ENCODE measurements at regions not wholly inside any gene's neighbourhood (a gene's known extent, or its start where the extent isn't known, plus 50 kb on each side); places are given as distances from the start of the nearest gene placed in this dataset.
A peak's percentile ranks its signal among the peaks of the same experiment; 100 is the strongest.

DNA sequence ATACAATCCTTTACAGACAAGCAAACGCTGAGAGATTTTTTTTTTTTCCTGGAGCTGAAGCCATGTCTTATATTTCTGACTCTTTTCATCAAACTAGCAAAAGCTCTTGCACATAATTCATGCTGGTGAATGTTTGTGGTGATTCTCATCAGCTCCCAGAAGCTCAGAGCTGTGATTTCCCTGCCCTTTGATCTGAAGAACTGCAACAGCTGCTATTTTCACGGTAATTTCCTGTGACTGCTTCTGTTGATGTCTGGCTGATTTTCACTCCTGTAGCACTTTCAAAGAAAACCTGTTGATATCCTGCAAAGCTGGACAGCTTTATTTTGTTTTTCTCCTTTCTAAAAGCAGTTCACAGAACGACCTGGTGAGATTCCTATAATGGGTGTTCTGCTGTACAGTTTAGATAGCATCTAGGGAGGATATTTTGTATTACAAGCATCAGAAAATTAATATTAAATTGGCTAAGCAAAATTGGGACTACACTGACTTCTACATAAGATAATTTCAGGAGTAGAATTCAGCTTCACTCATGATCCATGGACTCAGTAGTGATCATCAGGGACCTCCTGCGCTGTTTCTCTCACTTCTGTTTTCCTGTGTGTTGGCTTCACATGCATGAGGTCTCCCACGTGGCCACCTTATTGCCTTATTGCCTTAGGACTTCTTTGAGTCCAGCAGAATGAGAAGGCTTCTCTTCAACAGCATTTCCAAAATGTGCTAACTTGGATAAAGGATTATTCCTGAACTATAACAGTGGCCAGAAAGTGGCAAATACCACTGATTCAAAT is 1111.6 kb upstream of the SORCS1 start:
- Histone ChIP-seq H3K36me3 (ENCODE audit: control insufficient read depth in 2 of 2, insufficient read depth in 2 of 2, low read length in 1 of 2) (no peaks in the 10 kb centered on the region), H3K4me3 (ENCODE audit: low read length in 2 of 2) (no peak overlapping the region), H3K27ac (ENCODE audit: low read depth in 1 of 2, low read length in 1 of 2) (no peak overlapping the region), H3K4me1 (ENCODE audit: control insufficient read depth in 2 of 2, insufficient read depth in 2 of 2, low read length in 2 of 2) (no peaks in the 10 kb centered on the region), H3K27me3 (ENCODE audit: control insufficient read depth in 2 of 2, insufficient read depth in 1 of 2, low read length in 1 of 2) (no peaks in the 10 kb centered on the region), H3K9me3 (ENCODE audit: control insufficient read depth in 2 of 2, insufficient read depth in 1 of 2, low read length in 1 of 2) (no peaks in the 10 kb centered on the region)
- WGBS = 58% methylated on average over 5 of the region's 5 CpGs
- peak in 1 of 9 donors; percentile 2 for DNase-seq (ENCODE audit: low read depth in 6 of 9, low spot score in 9 of 9)

DNA sequence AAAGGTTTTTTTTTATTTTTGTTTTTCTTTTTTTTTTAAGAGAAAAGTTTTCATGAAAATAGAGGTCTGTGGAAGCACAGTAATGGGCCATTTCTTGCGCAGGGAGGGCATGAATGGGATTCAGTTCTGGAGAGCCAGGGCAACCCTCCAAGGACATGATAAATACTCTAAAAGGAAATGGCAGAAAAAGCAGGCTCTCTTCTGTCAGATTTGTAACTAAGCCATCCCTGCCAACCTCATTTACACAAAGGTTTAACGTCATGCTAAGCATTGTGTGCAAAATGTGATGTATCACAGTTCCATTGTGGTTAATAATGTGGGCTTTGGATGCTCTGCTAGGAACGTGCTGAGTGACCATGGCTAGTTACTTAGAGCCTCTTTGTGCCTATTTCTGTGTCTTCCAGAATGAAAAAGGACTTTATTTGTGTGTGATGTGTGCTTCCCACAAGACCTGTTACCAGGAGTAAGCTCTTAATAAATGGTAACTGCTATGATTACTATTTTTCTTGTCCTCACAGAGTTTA is 1095.9 kb upstream of the SORCS1 start:
- no peaks in the 10 kb centered on the region for H3K27me3 ChIP-seq (ENCODE audit: control insufficient read depth in 2 of 2, insufficient read depth in 1 of 2, low read length in 1 of 2)
- no peaks in the 10 kb centered on the region for H3K4me1 ChIP-seq (ENCODE audit: control insufficient read depth in 2 of 2, insufficient read depth in 2 of 2, low read length in 2 of 2)
- DNase-seq (ENCODE audit: low read depth in 6 of 9, low spot score in 9 of 9) = no peak
- H3K9me3 ChIP-seq (ENCODE audit: control insufficient read depth in 2 of 2, insufficient read depth in 1 of 2, low read length in 1 of 2) = no peaks in the 10 kb centered on the region
- H3K36me3 ChIP-seq (ENCODE audit: control insufficient read depth in 2 of 2, insufficient read depth in 2 of 2, low read length in 1 of 2) = no peaks in the 10 kb centered on the region
- no peak overlapping the region for H3K4me3 ChIP-seq (ENCODE audit: low read length in 2 of 2)
- 82% methylated on average over 3 of the region's 3 CpGs for WGBS
- H3K27ac ChIP-seq (ENCODE audit: low read depth in 1 of 2, low read length in 1 of 2) = no peak overlapping the region

DNA sequence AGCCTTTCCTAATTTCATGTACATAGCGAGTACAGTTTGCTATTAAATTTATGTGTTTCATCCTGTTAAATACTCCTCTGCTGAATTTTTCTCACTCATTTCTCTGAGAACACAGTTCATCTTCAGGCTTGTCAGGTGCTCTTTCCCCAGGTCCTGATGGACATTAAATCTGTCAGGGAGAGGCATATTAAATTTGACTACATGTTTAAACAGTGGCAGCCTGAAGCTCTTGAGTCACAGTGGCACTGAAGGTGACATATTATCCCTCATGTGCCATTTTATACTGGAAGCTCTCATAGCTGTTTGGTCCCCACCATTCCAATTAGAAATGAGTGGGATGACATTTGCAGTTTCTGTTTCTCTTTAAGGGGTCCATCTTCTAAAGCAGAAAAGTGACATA is 1089.6 kb upstream of the SORCS1 start:
- Histone ChIP-seq H3K36me3 (ENCODE audit: control insufficient read depth in 2 of 2, insufficient read depth in 2 of 2, low read length in 1 of 2) (no peaks in the 10 kb centered on the region), H3K4me3 (ENCODE audit: low read length in 2 of 2) (no peak overlapping the region), H3K4me1 (ENCODE audit: control insufficient read depth in 2 of 2, insufficient read depth in 2 of 2, low read length in 2 of 2) (no peaks in the 10 kb centered on the region), H3K9me3 (ENCODE audit: control insufficient read depth in 2 of 2, insufficient read depth in 1 of 2, low read length in 1 of 2) (no peaks in the 10 kb centered on the region), H3K27ac (ENCODE audit: low read depth in 1 of 2, low read length in 1 of 2) (no peak overlapping the region), H3K27me3 (ENCODE audit: control insufficient read depth in 2 of 2, insufficient read depth in 1 of 2, low read length in 1 of 2) (no peaks in the 10 kb centered on the region)
- 99% methylated on average over 1 of the region's 1 CpG for WGBS
- DNase-seq (ENCODE audit: low read depth in 6 of 9, low spot score in 9 of 9) = no peak

DNA sequence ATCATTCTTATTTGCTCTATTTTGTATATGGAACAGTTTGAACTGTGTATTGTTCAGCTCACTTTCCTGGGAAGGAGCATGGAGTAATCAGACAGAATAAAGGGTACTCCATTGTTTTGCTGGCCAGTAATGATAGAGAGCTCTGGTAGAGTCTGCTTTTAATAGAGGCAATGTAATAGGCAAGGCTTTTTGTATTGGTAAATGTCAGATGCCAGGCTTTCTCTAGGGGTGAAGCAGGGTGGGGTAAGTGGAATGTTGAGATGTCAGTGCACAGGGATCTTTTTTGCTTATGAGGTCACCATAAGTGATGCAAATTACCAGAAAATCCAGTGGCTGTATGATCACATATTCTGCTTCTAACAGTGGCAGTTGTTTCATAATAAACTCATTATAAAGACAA is 1088.3 kb upstream of the SORCS1 start:
- no peaks in the 10 kb centered on the region for H3K27me3 ChIP-seq (ENCODE audit: control insufficient read depth in 2 of 2, insufficient read depth in 1 of 2, low read length in 1 of 2)
- no peaks in the 10 kb centered on the region for H3K4me1 ChIP-seq (ENCODE audit: control insufficient read depth in 2 of 2, insufficient read depth in 2 of 2, low read length in 2 of 2)
- no peak overlapping the region for H3K27ac ChIP-seq (ENCODE audit: low read depth in 1 of 2, low read length in 1 of 2)
- no peaks in the 10 kb centered on the region for H3K9me3 ChIP-seq (ENCODE audit: control insufficient read depth in 2 of 2, insufficient read depth in 1 of 2, low read length in 1 of 2)
- H3K4me3 ChIP-seq (ENCODE audit: low read length in 2 of 2) = no peak overlapping the region
- H3K36me3 ChIP-seq (ENCODE audit: control insufficient read depth in 2 of 2, insufficient read depth in 2 of 2, low read length in 1 of 2) = no peaks in the 10 kb centered on the region
- DNase-seq (ENCODE audit: low read depth in 6 of 9, low spot score in 9 of 9) = no peak

DNA sequence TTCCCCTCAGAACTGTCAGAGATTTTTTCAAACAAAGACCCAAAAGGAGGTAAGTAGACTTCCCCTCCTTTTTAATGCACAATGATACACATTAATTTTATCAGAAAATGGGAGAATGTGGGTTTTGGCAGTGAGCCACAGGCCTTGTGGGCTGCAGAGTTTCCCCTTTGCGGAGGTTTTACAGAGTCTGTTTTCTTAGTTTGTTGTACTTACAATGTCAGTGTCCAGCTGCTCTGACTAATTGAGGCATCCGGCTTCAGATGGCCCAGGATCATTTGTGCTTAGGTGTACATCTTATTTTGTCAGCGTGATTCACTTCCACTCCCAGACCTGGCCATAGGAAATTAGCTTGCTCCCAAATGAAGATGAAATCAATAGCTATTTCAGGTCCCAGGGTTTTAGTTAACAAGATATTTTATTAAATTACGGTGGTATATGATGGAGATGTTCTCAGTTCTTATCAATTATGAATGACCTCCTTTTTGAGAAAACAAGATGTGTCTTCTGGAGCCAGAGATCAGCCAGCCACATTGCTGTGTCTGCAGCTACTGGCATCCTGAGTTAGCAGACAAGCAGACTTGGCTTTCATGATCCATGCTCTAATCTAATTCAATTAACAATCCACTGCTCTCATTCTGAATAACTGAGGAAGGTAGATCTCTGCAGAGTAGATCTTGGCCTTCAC is 1086.6 kb upstream of the SORCS1 start:
- Histone ChIP-seq H3K4me1 (ENCODE audit: control insufficient read depth in 2 of 2, insufficient read depth in 2 of 2, low read length in 2 of 2) (no peaks in the 10 kb centered on the region), H3K36me3 (ENCODE audit: control insufficient read depth in 2 of 2, insufficient read depth in 2 of 2, low read length in 1 of 2) (no peaks in the 10 kb centered on the region), H3K27me3 (ENCODE audit: control insufficient read depth in 2 of 2, insufficient read depth in 1 of 2, low read length in 1 of 2) (no peaks in the 10 kb centered on the region), H3K4me3 (ENCODE audit: low read length in 2 of 2) (no peak overlapping the region), H3K9me3 (ENCODE audit: control insufficient read depth in 2 of 2, insufficient read depth in 1 of 2, low read length in 1 of 2) (no peaks in the 10 kb centered on the region), H3K27ac (ENCODE audit: low read depth in 1 of 2, low read length in 1 of 2) (no peak overlapping the region)
- no peak for DNase-seq (ENCODE audit: low read depth in 6 of 9, low spot score in 9 of 9)
- 26% methylated on average over 4 of the region's 4 CpGs for WGBS

DNA sequence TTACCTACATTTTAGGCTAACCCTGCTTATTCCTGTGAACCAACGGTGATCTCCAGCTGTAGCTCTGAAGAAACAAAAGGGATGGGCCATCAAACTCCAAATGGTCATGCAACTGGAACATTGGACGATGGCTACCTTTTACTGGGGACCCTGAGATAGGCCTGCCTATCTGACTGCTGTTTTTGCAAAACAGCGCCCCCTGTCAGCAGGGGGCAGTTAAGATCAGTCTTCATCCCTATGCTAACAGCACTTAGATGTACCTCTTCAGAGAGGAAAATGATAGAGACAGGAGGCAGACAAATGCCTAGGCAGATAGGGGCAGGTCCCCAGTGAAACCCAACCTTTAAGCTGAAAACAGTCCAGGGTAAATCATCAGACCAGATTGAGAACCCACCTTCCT is 1085.4 kb upstream of the SORCS1 start:
- Histone ChIP-seq H3K27me3 (ENCODE audit: control insufficient read depth in 2 of 2, insufficient read depth in 1 of 2, low read length in 1 of 2) (no peaks in the 10 kb centered on the region), H3K4me1 (ENCODE audit: control insufficient read depth in 2 of 2, insufficient read depth in 2 of 2, low read length in 2 of 2) (no peaks in the 10 kb centered on the region), H3K4me3 (ENCODE audit: low read length in 2 of 2) (no peak overlapping the region), H3K9me3 (ENCODE audit: control insufficient read depth in 2 of 2, insufficient read depth in 1 of 2, low read length in 1 of 2) (peaks cover 0 to 6% of the 10 kb centered on the region in 2 donors), H3K36me3 (ENCODE audit: control insufficient read depth in 2 of 2, insufficient read depth in 2 of 2, low read length in 1 of 2) (no peaks in the 10 kb centered on the region), H3K27ac (ENCODE audit: low read depth in 1 of 2, low read length in 1 of 2) (no peak overlapping the region)
- WGBS = 92% methylated on average over 3 of the region's 3 CpGs
- DNase-seq (ENCODE audit: low read depth in 6 of 9, low spot score in 9 of 9) = no peak

DNA sequence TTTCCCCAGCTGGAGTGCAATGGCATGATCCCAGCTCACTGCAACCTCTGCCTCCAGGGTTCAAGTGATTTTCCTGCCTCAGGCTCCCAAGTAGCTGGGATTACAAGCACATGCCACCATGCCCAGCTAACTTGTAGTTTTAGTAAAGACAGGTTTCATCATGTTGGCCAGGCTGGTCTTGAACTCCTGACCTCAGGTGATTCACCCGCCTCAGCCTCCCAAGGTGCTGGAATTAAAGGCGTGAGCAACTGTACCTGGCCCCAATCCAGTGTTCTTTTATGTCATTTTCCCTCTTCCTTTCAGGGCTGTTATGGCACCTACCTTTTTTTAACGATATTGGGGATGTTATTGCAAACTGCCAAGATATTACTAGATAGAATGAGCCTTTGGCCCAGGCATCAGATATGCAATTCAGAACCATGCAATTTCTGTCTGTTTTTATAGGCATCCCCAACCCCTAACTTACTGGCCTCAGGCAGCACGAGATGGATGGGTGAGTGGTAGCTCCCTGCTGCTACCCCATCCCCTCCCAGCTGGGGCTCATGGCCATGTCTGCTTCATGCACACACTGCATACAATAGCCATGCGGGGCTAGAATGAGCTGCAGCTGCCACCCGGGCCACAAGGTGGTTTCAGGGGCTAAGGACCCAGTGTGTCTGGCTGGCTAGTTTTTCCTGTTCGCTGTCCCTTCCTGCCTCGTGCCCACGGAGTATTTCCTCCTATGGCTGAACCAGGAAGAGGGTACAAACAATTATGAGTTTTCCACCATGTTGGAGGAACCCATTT is 1080.1 kb upstream of the SORCS1 start:
- Histone ChIP-seq H3K27ac (ENCODE audit: low read depth in 1 of 2, low read length in 1 of 2) (no peak overlapping the region), H3K9me3 (ENCODE audit: control insufficient read depth in 2 of 2, insufficient read depth in 1 of 2, low read length in 1 of 2) (peaks cover 0 to 10% of the 10 kb centered on the region in 2 donors), H3K36me3 (ENCODE audit: control insufficient read depth in 2 of 2, insufficient read depth in 2 of 2, low read length in 1 of 2) (no peaks in the 10 kb centered on the region), H3K4me3 (ENCODE audit: low read length in 2 of 2) (no peak overlapping the region), H3K4me1 (ENCODE audit: control insufficient read depth in 2 of 2, insufficient read depth in 2 of 2, low read length in 2 of 2) (no peaks in the 10 kb centered on the region), H3K27me3 (ENCODE audit: control insufficient read depth in 2 of 2, insufficient read depth in 1 of 2, low read length in 1 of 2) (no peaks in the 10 kb centered on the region)
- 94% methylated on average over 9 of the region's 9 CpGs for WGBS
- no peak for DNase-seq (ENCODE audit: low read depth in 6 of 9, low spot score in 9 of 9)

DNA sequence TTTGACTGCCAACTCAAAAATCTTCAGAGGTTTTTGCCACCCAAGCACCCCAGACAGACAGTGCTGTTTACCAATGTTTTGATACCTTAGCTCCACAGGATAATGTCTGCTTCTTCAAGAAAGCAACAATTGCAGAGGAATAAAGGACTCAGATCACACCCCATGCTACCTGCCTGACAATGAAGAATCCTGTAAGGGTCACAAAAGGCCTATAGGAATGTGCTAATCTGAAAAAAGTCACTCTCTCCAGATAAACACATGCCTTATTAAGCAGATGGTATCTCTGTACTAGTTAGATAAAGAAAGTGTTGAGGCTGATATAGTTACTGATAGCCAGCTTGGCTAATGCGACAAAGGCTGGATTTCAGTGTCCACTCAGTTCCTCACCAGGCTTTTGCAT is 1076.7 kb upstream of the SORCS1 start:
- H3K27me3 ChIP-seq (ENCODE audit: control insufficient read depth in 2 of 2, insufficient read depth in 1 of 2, low read length in 1 of 2) = no peaks in the 10 kb centered on the region
- no peaks in the 10 kb centered on the region for H3K36me3 ChIP-seq (ENCODE audit: control insufficient read depth in 2 of 2, insufficient read depth in 2 of 2, low read length in 1 of 2)
- H3K4me1 ChIP-seq (ENCODE audit: control insufficient read depth in 2 of 2, insufficient read depth in 2 of 2, low read length in 2 of 2) = no peaks in the 10 kb centered on the region
- H3K9me3 ChIP-seq (ENCODE audit: control insufficient read depth in 2 of 2, insufficient read depth in 1 of 2, low read length in 1 of 2) = peaks cover 0 to 10% of the 10 kb centered on the region in 2 donors
- H3K27ac ChIP-seq (ENCODE audit: low read depth in 1 of 2, low read length in 1 of 2) = no peak overlapping the region
- no peak for DNase-seq (ENCODE audit: low read depth in 6 of 9, low spot score in 9 of 9)
- no peak overlapping the region for H3K4me3 ChIP-seq (ENCODE audit: low read length in 2 of 2)
- WGBS = 96% methylated on average over 1 of the region's 1 CpG

DNA sequence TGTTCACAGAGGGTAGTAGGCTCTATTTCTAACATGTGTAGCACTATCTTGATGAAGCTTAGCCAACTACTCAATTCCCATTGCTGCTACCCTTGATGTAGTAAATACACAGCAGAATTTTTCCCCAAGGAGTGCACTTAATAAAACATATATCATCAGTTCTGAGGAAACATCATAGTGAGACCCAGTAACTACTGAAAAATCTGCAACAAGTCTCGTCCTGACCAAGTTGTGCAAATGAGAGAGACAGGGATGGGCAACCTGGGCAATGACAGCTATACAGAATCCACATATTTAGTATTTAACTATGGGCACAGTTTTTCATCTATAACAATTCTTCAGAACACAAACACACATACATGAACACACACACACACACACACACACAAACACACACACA is 1073.8 kb upstream of the SORCS1 start:
- Histone ChIP-seq H3K9me3 (ENCODE audit: control insufficient read depth in 2 of 2, insufficient read depth in 1 of 2, low read length in 1 of 2) (no peaks in the 10 kb centered on the region), H3K4me1 (ENCODE audit: control insufficient read depth in 2 of 2, insufficient read depth in 2 of 2, low read length in 2 of 2) (no peaks in the 10 kb centered on the region), H3K4me3 (ENCODE audit: low read length in 2 of 2) (no peak overlapping the region), H3K36me3 (ENCODE audit: control insufficient read depth in 2 of 2, insufficient read depth in 2 of 2, low read length in 1 of 2) (no peaks in the 10 kb centered on the region), H3K27ac (ENCODE audit: low read depth in 1 of 2, low read length in 1 of 2) (no peak overlapping the region), H3K27me3 (ENCODE audit: control insufficient read depth in 2 of 2, insufficient read depth in 1 of 2, low read length in 1 of 2) (no peaks in the 10 kb centered on the region)
- no peak for DNase-seq (ENCODE audit: low read depth in 6 of 9, low spot score in 9 of 9)
- WGBS = 62% methylated on average over 1 of the region's 1 CpG
